ENCODE measurements at regions not wholly inside any gene's neighbourhood (a gene's known extent, or its start where the extent isn't known, plus 50 kb on each side); places are given as distances from the start of the nearest gene placed in this dataset.
"Not testable (repeated sequence)": the region's sequence is repeated elsewhere in the genome, so short reads cannot be mapped to it uniquely, and the experiment has no call there.

DNA sequence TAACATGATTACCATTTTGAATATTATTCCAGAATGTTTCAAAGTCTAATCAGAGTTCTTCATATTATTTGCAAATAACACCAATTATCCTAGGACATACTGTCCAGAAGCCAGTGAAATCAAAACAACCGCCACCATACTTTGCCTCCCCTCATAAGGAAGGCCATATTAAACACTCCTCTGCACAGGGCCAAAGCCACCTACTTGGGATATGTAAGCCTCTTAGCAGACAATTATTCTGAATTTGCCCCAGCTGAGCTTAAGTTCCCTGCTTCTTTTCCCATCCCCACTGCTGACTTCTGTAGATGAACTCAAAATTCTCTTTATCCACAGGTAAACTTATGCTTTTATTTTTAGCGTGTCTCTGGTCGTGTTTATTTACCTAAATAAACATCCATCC, 374.0 kb downstream of the KIF2B start (continued):
- TF ChIP-seq RFX5 (IDR thresholded peaks at IDR 0.05; ENCODE audit: borderline replicate concordance, low read depth, low read length) (no peak), KDM1A (IDR thresholded peaks at IDR 0.05; ENCODE audit: borderline replicate concordance, low read length) (no peak)

DNA sequence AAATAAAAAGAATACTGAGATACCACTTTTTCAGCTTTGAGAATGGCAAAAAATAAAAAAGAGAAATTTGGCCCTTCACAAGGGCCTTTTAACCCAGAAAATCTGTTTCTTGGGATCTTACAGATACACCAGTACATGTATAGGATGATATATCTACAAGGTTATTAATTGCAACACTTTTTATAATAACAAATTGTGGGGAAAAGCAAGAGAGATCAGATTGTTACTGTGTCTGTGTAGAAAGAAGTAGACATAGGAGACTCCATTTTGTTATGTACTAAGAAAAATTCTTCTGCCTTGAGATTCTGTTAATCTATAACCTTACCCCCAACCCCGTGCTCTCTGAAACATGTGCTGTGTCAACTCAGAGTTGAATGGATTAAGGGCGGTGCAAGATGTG, 378.7 kb downstream of the KIF2B start:
- POLR2A ChIA-PET (ENCODE audit: partially characterized antibody); CTCF ChIA-PET (ENCODE audit: partially characterized antibody): not testable (repeated sequence)

More for the DNA sequence above, 378.7 kb downstream of the KIF2B start:
- not testable (repeated sequence) for H3K79me1 ChIP-seq (ENCODE audit: low read depth, low read length); DNase-seq (ENCODE audit: low read depth in 1 of 2, low spot score in 2 of 2); H3K18ac ChIP-seq (ENCODE audit: extremely low read depth, low read length); H4K20me1 ChIP-seq (replicated peaks in 1 of 2; ENCODE audit: control insufficient read depth in 1 of 2, insufficient read depth in 2 of 2, low read length in 2 of 2); H2BK12ac ChIP-seq (ENCODE audit: low read depth, low read length); H2BK15ac ChIP-seq (ENCODE audit: low read length); H3K56ac ChIP-seq (replicated peaks; ENCODE audit: insufficient read length, low read depth, low read length); H3K4me2 ChIP-seq (ENCODE audit: insufficient read depth in 1 of 2, low read depth in 2 of 2, low read length in 2 of 2); H2BK120ac ChIP-seq (replicated peaks; ENCODE audit: low read depth, low read length); H3K4me1 ChIP-seq (replicated peaks in 1 of 4; ENCODE audit: control insufficient read depth in 3 of 4, insufficient read depth in 4 of 4, low read length in 3 of 4); H3K23me2 ChIP-seq (ENCODE audit: low read depth, low read length); H3K4ac ChIP-seq (replicated peaks; ENCODE audit: insufficient read length, low read depth, low read length); H2BK20ac ChIP-seq (ENCODE audit: low read length); H2AFZ ChIP-seq (ENCODE audit: low read length); H3K4me3 ChIP-seq (ENCODE audit: extremely low read depth in 1 of 4, insufficient read depth in 2 of 4, low read depth in 3 of 4, low read length in 4 of 4); H3K79me2 ChIP-seq (ENCODE audit: control insufficient read depth in 1 of 2, insufficient read depth in 2 of 2, low read length in 2 of 2); H3K23ac ChIP-seq (ENCODE audit: insufficient read length); H2AK5ac ChIP-seq (ENCODE audit: low read depth, low read length); H3K14ac ChIP-seq (ENCODE audit: insufficient read length); H4K5ac ChIP-seq (ENCODE audit: insufficient read length, low read depth, low read length); H3K9ac ChIP-seq (replicated peaks in 1 of 4; ENCODE audit: extremely low read depth in 1 of 4, low read depth in 3 of 4, low read length in 3 of 4); H2BK5ac ChIP-seq (ENCODE audit: low read depth, low read length); H3K27me3 ChIP-seq (replicated peaks in 1 of 4; ENCODE audit: control insufficient read depth in 3 of 4, extremely low read depth in 1 of 4, insufficient read depth in 3 of 4, low read length in 3 of 4); H3K36me3 ChIP-seq (ENCODE audit: control insufficient read depth in 2 of 4, insufficient read depth in 4 of 4, low read length in 3 of 4); H4K91ac ChIP-seq (replicated peaks; ENCODE audit: insufficient read length, low read length); H3K9me3 ChIP-seq (ENCODE audit: insufficient read depth in 2 of 2, low read depth in 1 of 2, low read length in 1 of 2); FAIRE-seq; H3K27ac ChIP-seq (ENCODE audit: low read depth, low read length); H4K8ac ChIP-seq (ENCODE audit: extremely low read depth, insufficient read depth, low read length)
- no CpG with 5 or more reads among the region's 2 CpGs for WGBS, 2 experiments (ENCODE audit: extremely low coverage in 1 of 2, insufficient coverage in 1 of 2, insufficient read length in 1 of 2, insufficient replicate concordance in 2 of 2, low coverage in 1 of 2, low lambda C conversion rate in 2 of 2, missing lambda C conversion rate in 1 of 2)
